Panc1 (cell line): ENCODE measurements at regions not wholly inside any gene's neighbourhood (a gene's known extent, or its start where the extent isn't known, plus 50 kb on each side); places are given as distances from the start of the nearest gene placed in this dataset.

Experiments
- POLR2AphosphoS5 ChIP-seq: IDR thresholded peaks from 2 replicates; pipeline ENCODE4 v1.6.1; 2012; ENCODE audit warnings: mild to moderate bottlenecking, low read depth, low read length, moderate library complexity
- TF ChIP-seq, protein P1 (sequence below): fragments of 450-650 bp; IDR thresholded peaks from 2 replicates; pipeline ENCODE4 v1.5.1; 2017; ENCODE audit warnings: mild to moderate bottlenecking
- TF ChIP-seq, protein P2 (sequence below), 2 experiments: IDR thresholded peaks; 2 replicates each; pipeline ENCODE4 v1.6.1; 2011 to 2012; ENCODE audit warnings: low read depth in 2 of 2, control low read depth in 1 of 2, low read length in 1 of 2, mild to moderate bottlenecking in 1 of 2, moderate library complexity in 1 of 2; ENCODE audit not compliant: insufficient read depth in 1 of 2

DNA sequence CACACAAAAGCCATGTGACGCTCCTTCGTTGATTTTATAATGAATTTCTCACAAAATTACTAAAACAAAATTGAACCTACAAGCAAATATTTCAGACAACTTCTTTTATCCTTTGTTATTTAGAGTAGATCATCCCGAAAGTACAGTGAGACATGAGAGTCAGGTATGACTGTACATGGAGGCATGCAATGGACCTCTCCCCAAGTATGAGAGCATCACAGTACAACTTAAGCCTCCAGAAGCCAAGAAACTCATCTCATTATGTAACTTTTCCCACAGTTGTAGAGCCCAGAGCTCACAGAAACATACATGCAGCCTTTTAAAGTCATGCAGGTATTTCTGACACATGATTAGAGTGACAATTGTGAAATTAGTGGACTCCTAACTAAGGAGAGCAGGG, 167.7 kb downstream of the PAPSS1 start:
- TF ChIP-seq, protein P1, sequence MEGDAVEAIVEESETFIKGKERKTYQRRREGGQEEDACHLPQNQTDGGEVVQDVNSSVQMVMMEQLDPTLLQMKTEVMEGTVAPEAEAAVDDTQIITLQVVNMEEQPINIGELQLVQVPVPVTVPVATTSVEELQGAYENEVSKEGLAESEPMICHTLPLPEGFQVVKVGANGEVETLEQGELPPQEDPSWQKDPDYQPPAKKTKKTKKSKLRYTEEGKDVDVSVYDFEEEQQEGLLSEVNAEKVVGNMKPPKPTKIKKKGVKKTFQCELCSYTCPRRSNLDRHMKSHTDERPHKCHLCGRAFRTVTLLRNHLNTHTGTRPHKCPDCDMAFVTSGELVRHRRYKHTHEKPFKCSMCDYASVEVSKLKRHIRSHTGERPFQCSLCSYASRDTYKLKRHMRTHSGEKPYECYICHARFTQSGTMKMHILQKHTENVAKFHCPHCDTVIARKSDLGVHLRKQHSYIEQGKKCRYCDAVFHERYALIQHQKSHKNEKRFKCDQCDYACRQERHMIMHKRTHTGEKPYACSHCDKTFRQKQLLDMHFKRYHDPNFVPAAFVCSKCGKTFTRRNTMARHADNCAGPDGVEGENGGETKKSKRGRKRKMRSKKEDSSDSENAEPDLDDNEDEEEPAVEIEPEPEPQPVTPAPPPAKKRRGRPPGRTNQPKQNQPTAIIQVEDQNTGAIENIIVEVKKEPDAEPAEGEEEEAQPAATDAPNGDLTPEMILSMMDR: no peak
- no peak for TF ChIP-seq POLR2AphosphoS5
- TF ChIP-seq, protein P2, sequence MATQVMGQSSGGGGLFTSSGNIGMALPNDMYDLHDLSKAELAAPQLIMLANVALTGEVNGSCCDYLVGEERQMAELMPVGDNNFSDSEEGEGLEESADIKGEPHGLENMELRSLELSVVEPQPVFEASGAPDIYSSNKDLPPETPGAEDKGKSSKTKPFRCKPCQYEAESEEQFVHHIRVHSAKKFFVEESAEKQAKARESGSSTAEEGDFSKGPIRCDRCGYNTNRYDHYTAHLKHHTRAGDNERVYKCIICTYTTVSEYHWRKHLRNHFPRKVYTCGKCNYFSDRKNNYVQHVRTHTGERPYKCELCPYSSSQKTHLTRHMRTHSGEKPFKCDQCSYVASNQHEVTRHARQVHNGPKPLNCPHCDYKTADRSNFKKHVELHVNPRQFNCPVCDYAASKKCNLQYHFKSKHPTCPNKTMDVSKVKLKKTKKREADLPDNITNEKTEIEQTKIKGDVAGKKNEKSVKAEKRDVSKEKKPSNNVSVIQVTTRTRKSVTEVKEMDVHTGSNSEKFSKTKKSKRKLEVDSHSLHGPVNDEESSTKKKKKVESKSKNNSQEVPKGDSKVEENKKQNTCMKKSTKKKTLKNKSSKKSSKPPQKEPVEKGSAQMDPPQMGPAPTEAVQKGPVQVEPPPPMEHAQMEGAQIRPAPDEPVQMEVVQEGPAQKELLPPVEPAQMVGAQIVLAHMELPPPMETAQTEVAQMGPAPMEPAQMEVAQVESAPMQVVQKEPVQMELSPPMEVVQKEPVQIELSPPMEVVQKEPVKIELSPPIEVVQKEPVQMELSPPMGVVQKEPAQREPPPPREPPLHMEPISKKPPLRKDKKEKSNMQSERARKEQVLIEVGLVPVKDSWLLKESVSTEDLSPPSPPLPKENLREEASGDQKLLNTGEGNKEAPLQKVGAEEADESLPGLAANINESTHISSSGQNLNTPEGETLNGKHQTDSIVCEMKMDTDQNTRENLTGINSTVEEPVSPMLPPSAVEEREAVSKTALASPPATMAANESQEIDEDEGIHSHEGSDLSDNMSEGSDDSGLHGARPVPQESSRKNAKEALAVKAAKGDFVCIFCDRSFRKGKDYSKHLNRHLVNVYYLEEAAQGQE (IDR thresholded peaks at IDR 0.05; ENCODE audit: insufficient read depth in 1 of 2, low read depth in 2 of 2, low read length in 1 of 2): no peak
